HepG2 (cell line): ENCODE measurements at regions not wholly inside any gene's neighbourhood (a gene's known extent, or its start where the extent isn't known, plus 50 kb on each side); places are given as distances from the start of the nearest gene placed in this dataset.
A peak's percentile ranks its signal among the peaks of the same experiment; 100 is the strongest.
"Not testable (repeated sequence)": the region's sequence is repeated elsewhere in the genome, so short reads cannot be mapped to it uniquely, and the experiment has no call there.

ENCODE experiments used
- ATAC-seq: fragments of 200-7000 bp; cut with Tn5 transposase; 3 replicates; pipeline ENCODE4 v1.9.1; 2020; ENCODE audit warnings: mild to moderate bottlenecking, moderate library complexity
- BruUV-seq: library from RNA; stranded (reverse); fragments of 400-500 nt; replicated peaks from 2 replicates; lab custom pipeline; 2021; lab: Mats Ljungman, UMichigan
- CTCF ChIA-PET: fragments of 300-600 bp; formaldehyde crosslinking; extraction: SDS; loops from one replicate; lab custom pipeline; 2021; ENCODE audit warnings: low total read pairs, inconsistent platforms, low intra/inter-chr PET ratio; lab: Yijun Ruan, JAX
- POLR2A ChIA-PET: fragments of 350-600 bp; sonication (Branson Sonifier 250); formaldehyde crosslinking; loops from one replicate; lab custom pipeline; 2020; ENCODE audit warnings: antibody characterized with exemption, inconsistent platforms; lab: Yijun Ruan, JAX
- DNase-seq: peaks from one replicate; pipeline ENCODE4 v3.0.0-alpha.2; 2015; ENCODE audit warnings: low spot score
- FAIRE-seq: peaks from 3 replicates; lab custom pipeline; 2011; peaks lifted over from hg19 to GRCh38; lab: Jason Lieb, UNC
- H2AFZ ChIP-seq: one replicate; pipeline ENCODE4 v1.6.1; 2011; ENCODE audit warnings: low read length, inconsistent platforms
- H3K27ac ChIP-seq: fragments of 300-600 bp; 3 replicates; pipeline ENCODE4 v1.8.0; 2011; ENCODE audit warnings: mixed run types, mild to moderate bottlenecking, mixed read lengths, low read length, inconsistent platforms; ENCODE audit not compliant: insufficient read depth; ENCODE audit errors: extremely low read length
- H3K27me3 ChIP-seq, 2 experiments: fragments of 200-600 bp in 1 of 2; 2 replicates in 1 of 2; 3 replicates in 1 of 2; pipeline versions ENCODE4 v1.6.0 to v1.8.0; 2011; ENCODE audit warnings: low read length in 2 of 2, mild to moderate bottlenecking in 2 of 2, moderate library complexity in 2 of 2, inconsistent platforms in 1 of 2; ENCODE audit not compliant: insufficient read depth in 2 of 2, control insufficient read depth in 1 of 2
- H3K36me3 ChIP-seq, 2 experiments: fragments of 200-600 bp in 1 of 2; replicated peaks in 1 of 2; 2 replicates in 1 of 2; 3 replicates in 1 of 2; pipeline versions ENCODE4 v1.5.1 to v1.8.0; 2011; ENCODE audit warnings: low read length in 2 of 2, inconsistent platforms in 1 of 2; ENCODE audit not compliant: insufficient read depth in 2 of 2, control insufficient read depth in 1 of 2
- H3K4me1 ChIP-seq: 2 replicates; pipeline ENCODE4 v1.5.1; 2012; ENCODE audit warnings: low read length, inconsistent platforms; ENCODE audit not compliant: insufficient read depth
- H3K4me2 ChIP-seq: 2 replicates; pipeline ENCODE4 v1.6.0; 2011; ENCODE audit warnings: low read depth, low read length, inconsistent platforms
- H3K4me3 ChIP-seq, 3 experiments: fragments of 200-600 bp in 1 of 3; sonication (generic), shearing (Covaris generic) in 1 of 3; replicated peaks in 1 of 3; 2 replicates each; pipeline ENCODE4 v1.5.1; 2011 to 2016; ENCODE audit warnings: low read length in 3 of 3, inconsistent platforms in 2 of 3, low read depth in 2 of 3, mild to moderate bottlenecking in 2 of 3, control low read depth in 1 of 3, mixed read lengths in 1 of 3; ENCODE audit not compliant: insufficient read depth in 1 of 3
- H3K79me2 ChIP-seq: one replicate; pipeline ENCODE4 v1.6.1; 2011; ENCODE audit warnings: low read length, inconsistent platforms; ENCODE audit not compliant: insufficient read depth
- H3K9ac ChIP-seq: 2 replicates; pipeline ENCODE4 v1.6.0; 2011; ENCODE audit warnings: mild to moderate bottlenecking, low read depth, low read length, inconsistent platforms; ENCODE audit not compliant: insufficient read depth
- H3K9me3 ChIP-seq: 2 replicates; pipeline ENCODE4 v1.5.1; 2012; ENCODE audit warnings: mild to moderate bottlenecking, low read length
- H4K20me1 ChIP-seq: 2 replicates; pipeline ENCODE4 v1.6.0; 2011; ENCODE audit warnings: inconsistent platforms, mild to moderate bottlenecking, low read length, moderate library complexity; ENCODE audit not compliant: insufficient read depth
- CBX1 ChIP-seq: IDR thresholded peaks from one replicate; pipeline ENCODE4 v1.6.1; 2016; ENCODE audit warnings: antibody characterized with exemption, low read depth
- CBX5 ChIP-seq: sonication (generic); formaldehyde crosslinking; IDR thresholded peaks from 2 replicates; pipeline ENCODE4 v1.4.0; 2020; ENCODE audit warnings: missing genetic modification reagents, borderline replicate concordance
- GATAD2A ChIP-seq: IDR thresholded peaks from 2 replicates; pipeline ENCODE4 v1.6.1; 2016
- KDM6A ChIP-seq: IDR thresholded peaks from 2 replicates; pipeline ENCODE4 v1.6.1; 2016; ENCODE audit warnings: low read depth
- MATR3 ChIP-seq: sonication (generic); formaldehyde crosslinking; IDR thresholded peaks from 2 replicates; pipeline ENCODE4 v1.4.0; 2020; ENCODE audit warnings: missing genetic modification reagents
- MXD4 ChIP-seq: IDR thresholded peaks from 2 replicates; pipeline ENCODE4 v1.6.1; 2016; ENCODE audit warnings: mild to moderate bottlenecking, missing biosample characterization, missing genetic modification reagents
- NR2F6 ChIP-seq, 2 experiments: IDR thresholded peaks; 2 replicates each; pipeline ENCODE4 v1.6.1; 2016; ENCODE audit warnings: antibody characterized with exemption in 1 of 2, mild to moderate bottlenecking in 1 of 2
- RBM22 ChIP-seq: fragments of 200-400 bp; formaldehyde crosslinking; optimal IDR thresholded peaks from 2 replicates; pipeline ENCODE3; 2017; ENCODE audit warnings: mild to moderate bottlenecking, low read length, moderate library complexity
- RFX5 ChIP-seq: IDR thresholded peaks from 2 replicates; pipeline ENCODE4 v1.6.1; 2011; ENCODE audit warnings: low read depth, low read length, improper control_type of control experiment
- SETDB1 ChIP-seq: sonication (generic); formaldehyde crosslinking; IDR thresholded peaks from 2 replicates; pipeline ENCODE4 v1.5.1; 2020; ENCODE audit warnings: missing genetic modification reagents, mild to moderate bottlenecking, borderline replicate concordance
- TOPORS ChIP-seq: sonication (generic); formaldehyde crosslinking; IDR thresholded peaks from 2 replicates; pipeline ENCODE4 v1.8.0; 2023; ENCODE audit warnings: mild to moderate bottlenecking, missing genetic modification reagents
- ZMYM2 ChIP-seq: sonication (generic); formaldehyde crosslinking; IDR thresholded peaks from 2 replicates; pipeline ENCODE4 v1.8.0; 2022; ENCODE audit warnings: mild to moderate bottlenecking, missing genetic modification reagents
- ZMYM4 ChIP-seq: sonication (generic); formaldehyde crosslinking; IDR thresholded peaks from 2 replicates; pipeline ENCODE4 v1.8.1; 2023; ENCODE audit warnings: mild to moderate bottlenecking, missing genetic modification reagents
- ZNF280D ChIP-seq: sonication (generic); formaldehyde crosslinking; IDR thresholded peaks from 2 replicates; pipeline ENCODE4 v1.5.1; 2020; ENCODE audit warnings: mild to moderate bottlenecking, missing genetic modification reagents
- WGBS: methylation state at CpG from one replicate; pipeline ENCODE4 v1.1.6; 2017; ENCODE audit warnings: low lambda C conversion rate; 5-methylcytosine and 5-hydroxymethylcytosine counted together
- in situ Hi-C: cut with HindIII; loops from 2 replicates; pipeline ENCODE4 v1.10.0; 2017; ENCODE audit warnings: low pct_unique_long_range_greater_than_20kb; ENCODE audit not compliant: extremely low pct_ligation_motif_present
- intact Hi-C: fragments of 100-400 bp; cut with micrococcal nuclease; formaldehyde crosslinking; loops from one replicate; pipeline ENCODE4 v1.10.0; 2022; ENCODE audit not compliant: unreplicated experiment

- TF ChIP-seq MXD4 (CRISPR knock-in tag) (peak; percentile 60; the same call in 1 of the 2 replicates), RBM22 (no peak), GATAD2A (CRISPR knock-in tag) (peak; percentile 99), KDM6A (CRISPR knock-in tag) (peak; percentile 82; the same call in 1 of the 2 replicates)
Measured at GRCh38 chr2:186382932-186383331, 103.1 kb upstream of the ZC3H15 start (continued).

GRCh38 chr2:186384226-186384625 is 101.8 kb upstream of the ZC3H15 start:
- no TSS peak for BruUV-seq
- TF ChIP-seq NR2F6 (IDR thresholded peaks at IDR 0.05), result no peak
- TF ChIP-seq NR2F6 (CRISPR knock-in tag; IDR thresholded peaks at IDR 0.05), result no peak
- TF ChIP-seq MATR3 (CRISPR knock-in tag), result no peak
- peak; percentile 55; the same call in 1 of the 2 replicates for TF ChIP-seq RFX5
- no peak overlapping the region for H3K4me2 ChIP-seq
- no peak overlapping the region for H2AFZ ChIP-seq
- POLR2A ChIA-PET, result interaction anchor here (1.2 kb wide), 1 partner anchor 22 kb away, joined by 3 read pairs; no protein-coding TSS in a partner anchor
- H3K4me1 ChIP-seq, result peaks cover 49% of the 10 kb centered on the region
- no peaks in the 10 kb centered on the region for H4K20me1 ChIP-seq
- peaks cover 28% of the 10 kb centered on the region for H3K9me3 ChIP-seq
- H3K79me2 ChIP-seq, result peaks cover 3% of the 10 kb centered on the region
- intact Hi-C loops, result loop anchor here (5.0 kb wide), 1 partner anchor 98 kb away; no protein-coding TSS in a partner anchor
- no peak overlapping the region for H3K9ac ChIP-seq
- no peaks in the 10 kb centered on the region; a peak in 1 of 5 replicates for H3K36me3 ChIP-seq
- no peaks in the 10 kb centered on the region for H3K27me3 ChIP-seq
- DNase-seq (no peak), FAIRE-seq (no peak), ATAC-seq (no peak)
- in situ Hi-C loops, result no loop called here
- H3K27ac ChIP-seq, result no peak overlapping the region
- CTCF ChIA-PET, result no interaction called here
- no peak overlapping the region for H3K4me3 ChIP-seq

GRCh38 chr2:186385638-186386201 is 100.3 kb upstream of the ZC3H15 start:
- 97% methylated on average over 4 of the region's 4 CpGs for WGBS
- H3K9me3 ChIP-seq, result peaks cover 34% of the 10 kb centered on the region
- FAIRE-seq, CTCF ChIA-PET, H3K79me2 ChIP-seq, DNase-seq, H3K27ac ChIP-seq, BruUV-seq, intact Hi-C loops, H3K36me3 ChIP-seq, H3K27me3 ChIP-seq, ATAC-seq, H3K4me2 ChIP-seq, H3K4me3 ChIP-seq, H3K9ac ChIP-seq, H2AFZ ChIP-seq, in situ Hi-C loops, POLR2A ChIA-PET, H4K20me1 ChIP-seq: not testable (repeated sequence)
- peak; percentile 83 for TF ChIP-seq SETDB1 (CRISPR knock-in tag)
- TF ChIP-seq TOPORS (CRISPR knock-in tag), result peak; percentile 73; the same call in 1 of the 2 replicates
- peak; percentile 55; the same call in 1 of the 2 replicates for TF ChIP-seq ZMYM2 (CRISPR knock-in tag)
- peak; percentile 42; the same call in 1 of the 2 replicates for TF ChIP-seq ZMYM4 (CRISPR knock-in tag)
- TF ChIP-seq CBX1, result peak; percentile 54
- peak; percentile 64; the same call in 1 of the 2 replicates for TF ChIP-seq CBX5 (CRISPR knock-in tag)
- TF ChIP-seq ZNF280D (CRISPR knock-in tag), result peak; percentile 97
- peaks cover 34% of the 10 kb centered on the region for H3K4me1 ChIP-seq
